ENCODE measurements at regions not wholly inside any gene's neighbourhood (a gene's known extent, or its start where the extent isn't known, plus 50 kb on each side); places are given as distances from the start of the nearest gene placed in this dataset.
A peak's percentile ranks its signal among the peaks of the same experiment; 100 is the strongest.

GRCh38 chr14:78022059-78022458 is 148.1 kb upstream of the NRXN3 start:
- no peak for TF ChIP-seq FOXM1 (IDR thresholded peaks at IDR 0.05; ENCODE audit: low read depth)
- peak; percentile 39 for TF ChIP-seq CTCF (IDR thresholded peaks at IDR 0.05)
- no peak for TF ChIP-seq REST (IDR thresholded peaks at IDR 0.05; ENCODE audit: low read depth, low read length)
- no peak for TF ChIP-seq POLR2AphosphoS5 (IDR thresholded peaks at IDR 0.05; ENCODE audit: low read depth, low read length)
- no peak for TF ChIP-seq FOXJ3 (CRISPR knock-in tag; IDR thresholded peaks at IDR 0.05)
- no peak for TF ChIP-seq CHD2 (IDR thresholded peaks at IDR 0.05; ENCODE audit: low read length, partially characterized antibody)
- no peak for TF ChIP-seq SIN3A (IDR thresholded peaks at IDR 0.05; ENCODE audit: borderline replicate concordance, low read depth, low read length)
- peak; percentile 77 for TF ChIP-seq RAD21 (IDR thresholded peaks at IDR 0.05; ENCODE audit: low read length)
- no peak for TF ChIP-seq USF2 (IDR thresholded peaks at IDR 0.05; ENCODE audit: borderline replicate concordance, low read depth, low read length)
